ENCODE measurements at regions not wholly inside any gene's neighbourhood (a gene's known extent, or its start where the extent isn't known, plus 50 kb on each side); places are given as distances from the start of the nearest gene placed in this dataset.

DNA sequence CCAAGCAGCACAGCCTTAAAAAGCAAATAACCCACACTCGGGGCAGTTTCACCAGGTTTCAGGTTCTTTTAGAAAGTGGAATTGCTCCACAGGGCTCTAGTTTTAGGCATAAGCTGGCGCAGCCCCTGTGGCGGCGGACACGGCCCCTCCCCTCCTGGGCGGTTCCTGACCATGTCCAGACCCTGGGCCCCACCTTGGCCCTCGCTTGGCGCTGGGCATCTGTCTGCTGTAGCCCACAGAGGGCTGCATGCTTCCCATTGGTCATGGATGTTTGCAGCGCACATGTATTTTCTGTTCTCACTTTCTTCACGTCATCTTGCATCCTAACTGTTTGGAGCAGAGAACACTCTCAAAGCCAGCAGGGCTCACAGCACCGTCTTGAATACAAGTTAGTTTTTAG lies 244.3 kb downstream of the BRD1 start:
- no peak for DNase-seq

DNA sequence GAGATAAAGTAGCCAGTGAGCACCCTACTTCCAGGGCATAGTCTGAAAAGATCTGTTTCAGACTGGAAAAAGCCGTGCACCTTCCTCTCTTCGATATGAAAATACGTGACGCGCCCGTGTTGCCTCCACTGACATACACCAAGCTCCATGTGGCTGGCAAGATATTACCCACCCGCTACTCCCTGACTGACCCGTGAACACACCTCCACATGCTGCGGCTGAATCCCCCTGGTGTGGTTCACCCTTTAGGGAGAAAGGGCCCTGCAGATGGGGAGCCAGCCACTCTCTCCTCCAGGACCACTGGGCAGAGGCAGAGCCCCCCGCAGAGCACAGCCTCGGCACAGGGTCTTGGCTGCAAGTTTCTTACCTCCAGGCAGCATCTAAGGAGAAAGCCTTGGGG lies 245.0 kb downstream of the BRD1 start:
- no peak for DNase-seq

DNA sequence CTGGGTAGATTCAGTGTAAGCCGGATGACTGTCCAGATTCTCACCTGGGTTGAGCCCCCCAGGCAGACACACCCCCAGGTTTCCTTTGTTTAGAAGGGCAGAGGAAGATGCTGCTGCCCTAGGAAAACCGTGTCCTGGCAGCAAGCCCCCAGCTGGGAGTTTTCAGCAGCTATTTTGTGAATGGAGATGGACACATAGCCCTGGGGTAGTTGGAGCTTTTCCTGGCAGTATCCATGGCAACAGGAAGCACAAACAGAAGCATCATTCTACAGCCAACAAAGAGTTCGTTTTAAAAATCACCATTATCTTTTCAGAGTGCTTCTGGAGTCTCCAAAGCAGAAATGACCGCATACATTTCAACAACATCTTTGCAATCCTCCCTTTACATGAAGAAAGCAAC lies 245.5 kb downstream of the BRD1 start:
- DNase-seq: no peak

DNA sequence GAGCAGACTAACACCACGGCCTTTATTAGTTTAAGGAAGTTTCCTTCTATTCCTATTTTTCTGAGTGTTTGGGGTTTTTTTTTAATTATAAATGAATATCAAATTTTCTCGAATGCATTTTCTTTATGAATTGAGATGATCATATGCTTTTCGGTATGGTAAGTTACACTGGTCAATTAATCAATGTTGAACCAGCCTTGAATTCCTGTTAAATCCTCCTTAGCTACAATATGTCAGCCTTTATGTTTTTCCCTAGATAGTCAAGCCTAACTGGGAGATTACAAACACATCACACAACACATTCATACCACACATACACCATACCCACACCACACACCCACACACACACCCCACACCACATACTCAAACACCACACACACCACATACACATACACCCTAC lies 247.6 kb downstream of the BRD1 start:
- no peak for DNase-seq

DNA sequence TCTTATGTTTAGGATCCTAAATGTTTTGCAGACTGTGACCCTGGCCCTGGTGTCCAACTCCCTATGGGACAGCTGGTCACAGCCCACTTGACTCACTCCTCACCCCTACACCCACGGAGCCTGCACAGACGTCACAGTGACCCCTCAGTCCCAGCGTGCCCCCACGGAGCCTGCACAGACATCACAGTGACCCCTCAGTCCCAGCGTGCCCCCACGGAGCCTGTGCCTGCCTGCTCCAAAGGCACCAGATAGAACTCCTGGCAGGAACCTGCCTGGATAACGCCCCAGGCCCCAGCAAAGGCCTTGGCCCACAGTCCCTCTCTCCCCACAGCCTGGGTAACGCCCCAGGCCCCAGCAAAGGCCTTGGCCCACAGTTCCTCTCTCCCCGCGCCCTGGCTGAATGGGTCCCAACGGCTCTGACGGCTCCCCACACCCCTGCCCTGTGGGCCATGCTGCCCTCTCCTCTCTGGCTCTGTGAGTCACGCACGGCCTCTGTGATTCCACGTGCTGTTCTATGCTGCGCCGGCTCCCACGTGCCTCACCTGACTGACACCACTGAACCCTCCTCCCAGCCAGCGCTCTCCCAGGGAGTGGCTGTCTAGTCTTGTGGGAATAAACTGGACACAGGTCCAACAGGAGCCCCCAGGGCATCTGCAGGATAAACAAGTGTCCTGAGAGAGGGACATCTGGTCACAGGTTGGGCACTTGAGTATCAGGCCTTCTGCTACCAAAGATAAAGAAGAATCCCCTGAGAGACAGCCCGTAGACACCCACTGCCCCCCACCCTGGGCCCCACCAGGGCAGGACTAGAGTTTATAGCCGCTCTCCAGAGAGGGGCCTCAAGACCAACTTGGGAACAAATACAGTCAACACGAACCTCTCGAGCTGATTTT lies 250.3 kb downstream of the BRD1 start:
- no peak for DNase-seq

DNA sequence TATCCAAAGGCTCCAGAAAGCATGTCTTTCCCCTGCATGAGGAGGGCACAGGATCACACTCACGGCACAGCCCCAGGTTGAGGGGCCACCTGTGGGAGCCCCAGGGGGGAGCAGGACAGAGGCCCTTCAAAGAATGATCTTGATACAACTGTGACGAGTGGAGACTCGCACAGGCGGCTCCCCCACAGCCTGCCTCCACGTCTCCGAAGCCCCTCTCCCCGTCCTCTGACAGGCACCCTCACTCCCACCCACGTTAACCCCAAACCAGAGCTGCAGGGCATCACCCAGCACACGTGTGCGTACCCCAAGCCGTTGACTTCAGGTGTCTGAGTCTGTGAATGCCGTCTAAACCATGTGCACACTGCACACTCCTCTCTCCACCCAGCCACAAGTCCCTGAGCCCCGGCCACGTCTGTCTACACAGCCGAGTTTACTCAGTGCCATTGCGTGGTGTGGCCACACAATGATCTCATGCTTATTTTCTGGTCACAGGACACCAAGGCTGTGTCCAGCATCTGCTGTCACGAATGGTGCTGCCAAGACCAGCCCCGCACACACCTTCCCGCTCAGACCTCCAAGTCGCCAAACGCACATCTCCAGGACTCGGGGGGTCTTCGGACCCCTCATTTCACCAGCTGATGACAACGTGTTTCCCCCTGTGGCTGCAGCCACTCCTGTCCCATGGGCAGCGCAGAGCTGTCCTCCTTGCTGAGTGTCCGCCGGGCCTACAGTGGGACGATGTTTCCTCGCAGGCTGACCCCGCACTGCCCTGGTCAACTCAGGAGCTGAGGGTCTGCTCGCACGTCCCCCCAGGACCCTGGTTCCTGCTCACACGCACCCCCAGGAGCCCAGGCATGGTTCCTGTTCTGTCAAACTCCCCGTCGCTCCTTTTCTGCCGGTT lies 251.2 kb downstream of the BRD1 start:
- no peak for DNase-seq

DNA sequence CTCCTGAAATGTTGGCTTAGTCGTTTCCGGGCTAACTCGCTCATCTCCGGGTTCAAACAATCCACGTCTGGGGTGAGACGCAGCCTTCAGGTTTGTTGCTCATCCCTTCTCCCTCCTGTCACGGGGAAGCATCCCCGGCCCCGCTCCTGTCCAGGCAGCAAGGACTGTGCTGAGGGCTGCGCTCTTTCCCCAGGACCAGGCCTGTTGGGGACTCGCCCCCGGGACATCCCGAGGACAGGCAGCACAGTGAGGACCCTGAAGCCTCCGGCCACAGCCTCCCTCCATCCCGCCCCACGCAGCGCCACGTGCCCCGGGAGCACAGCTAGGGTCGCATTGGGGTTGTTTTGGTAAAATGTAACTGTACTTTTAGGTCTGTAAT lies 252.0 kb downstream of the BRD1 start:
- no peak for DNase-seq

DNA sequence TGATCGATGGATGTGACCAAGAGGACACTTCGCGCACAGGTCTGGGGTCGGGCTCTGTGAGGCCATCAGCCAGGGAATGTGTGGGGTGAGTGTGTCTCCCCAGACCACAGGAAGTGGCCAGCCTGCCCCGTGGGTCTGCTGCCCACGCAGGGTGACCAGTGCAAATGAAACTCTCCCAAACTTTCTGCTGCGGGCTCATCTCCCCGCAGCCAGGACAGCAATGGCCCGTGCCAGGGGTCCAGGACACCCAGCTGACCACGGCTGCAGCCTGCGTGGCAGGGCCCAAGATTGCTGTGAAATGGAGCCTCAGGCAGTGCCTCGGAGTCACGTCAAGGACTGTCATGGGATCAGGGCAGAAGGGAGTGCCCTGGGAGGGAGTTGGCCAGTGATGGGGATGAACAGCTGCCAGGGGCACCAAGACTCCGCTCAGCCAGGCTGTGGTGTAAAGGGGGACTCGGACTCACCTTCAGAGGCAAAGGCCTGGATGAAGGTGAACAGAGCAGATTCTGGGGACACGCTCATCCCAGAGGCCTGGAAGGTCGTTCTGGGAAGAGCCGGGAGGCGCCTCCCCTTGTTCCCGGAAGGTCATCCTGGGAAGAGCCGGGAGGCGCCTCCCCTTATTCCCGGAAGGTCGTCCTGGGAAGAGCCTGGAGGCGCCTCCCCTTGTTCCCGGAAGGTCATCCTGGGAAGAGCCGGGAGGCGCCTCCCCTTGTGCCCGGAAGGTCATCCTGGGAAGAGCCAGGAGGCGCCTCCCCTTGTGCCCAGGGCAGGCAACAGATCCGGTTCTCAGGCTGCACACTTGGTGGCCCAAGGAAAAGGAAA lies 252.6 kb downstream of the BRD1 start:
- no peak for DNase-seq

DNA sequence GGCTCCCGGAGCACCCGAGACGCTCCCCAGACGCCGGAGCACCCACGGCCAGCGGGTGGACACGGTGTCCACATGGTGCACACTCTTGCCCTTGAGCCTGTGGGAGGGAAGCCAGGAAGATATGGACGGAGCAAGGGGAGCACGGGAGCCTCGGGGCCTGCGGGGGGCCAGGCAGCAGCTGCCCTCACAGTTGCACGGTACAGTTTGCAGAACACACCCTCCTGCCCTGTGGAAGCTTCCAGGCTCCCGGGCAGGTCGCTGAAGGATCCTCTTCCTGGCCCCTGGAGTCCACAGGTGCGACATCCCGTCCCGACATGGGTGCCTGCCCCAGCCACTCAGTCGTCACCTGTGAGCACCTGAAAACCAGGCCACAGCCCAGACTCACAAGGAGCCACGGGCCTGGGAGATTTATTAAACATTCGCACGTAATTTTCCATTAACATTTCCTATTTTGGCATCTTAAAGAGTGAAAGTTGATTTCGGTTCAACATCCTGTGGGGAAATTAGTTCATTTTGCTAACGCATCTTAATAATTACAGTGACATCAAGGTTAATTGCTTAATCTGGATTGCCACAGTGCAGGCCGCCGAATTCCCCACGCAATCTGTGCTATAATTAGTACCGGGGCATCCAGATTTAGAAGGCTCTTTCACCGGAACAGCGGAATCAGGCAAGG lies 253.3 kb downstream of the BRD1 start:
- DNase-seq: no peak

DNA sequence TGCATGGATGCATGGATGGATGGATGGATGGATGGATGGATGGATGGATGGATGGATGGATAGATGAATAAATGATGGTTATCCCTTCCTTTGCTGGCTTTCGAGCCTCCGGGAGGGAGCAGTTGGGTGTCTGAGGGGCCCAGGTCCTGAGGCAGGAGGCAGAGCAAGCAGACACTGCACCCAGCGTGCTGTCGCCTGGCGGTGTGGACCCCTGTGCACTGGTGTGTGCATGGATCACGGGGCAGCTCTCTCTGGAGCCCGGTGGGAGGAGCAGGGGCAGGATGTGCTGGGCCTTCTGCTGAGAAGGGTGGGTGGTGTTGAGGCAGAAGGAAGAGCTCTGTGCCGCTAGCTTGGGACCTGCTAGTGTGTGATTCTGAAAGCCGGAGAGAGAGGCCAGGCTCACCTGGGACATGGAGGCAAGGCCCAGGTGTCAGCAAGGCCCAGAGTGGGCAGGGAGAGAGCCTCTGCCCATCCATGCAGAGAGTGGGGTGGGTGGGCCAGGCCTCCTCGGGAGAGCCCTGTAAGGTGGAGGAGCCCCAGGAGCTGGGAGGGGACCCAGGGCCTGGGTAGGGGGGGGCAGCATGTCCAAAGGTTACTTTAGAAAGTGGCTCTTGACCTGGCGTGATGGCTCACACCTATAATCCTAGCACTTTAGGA lies 254.4 kb downstream of the BRD1 start:
- no peak for DNase-seq

DNA sequence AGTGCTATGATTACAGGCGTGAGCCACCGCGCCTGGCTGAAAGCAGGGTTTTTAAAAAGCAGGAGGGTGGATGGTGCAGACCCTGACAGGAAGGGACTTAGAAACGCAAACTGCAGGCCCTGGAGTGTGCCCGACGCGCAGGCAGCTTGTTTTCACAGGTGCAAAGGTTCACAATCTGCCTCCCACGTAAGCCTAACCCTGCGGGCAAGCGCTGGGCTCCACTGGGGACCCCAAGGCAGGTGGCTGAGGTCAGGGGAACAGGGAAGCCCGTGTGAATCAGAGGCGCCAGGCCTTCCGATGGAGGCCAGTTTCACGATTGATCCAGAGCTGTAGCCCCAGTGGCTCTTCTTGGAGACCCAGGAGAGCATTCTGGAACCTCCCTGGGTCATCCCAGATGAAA lies 256.3 kb downstream of the BRD1 start:
- DNase-seq: no peak

DNA sequence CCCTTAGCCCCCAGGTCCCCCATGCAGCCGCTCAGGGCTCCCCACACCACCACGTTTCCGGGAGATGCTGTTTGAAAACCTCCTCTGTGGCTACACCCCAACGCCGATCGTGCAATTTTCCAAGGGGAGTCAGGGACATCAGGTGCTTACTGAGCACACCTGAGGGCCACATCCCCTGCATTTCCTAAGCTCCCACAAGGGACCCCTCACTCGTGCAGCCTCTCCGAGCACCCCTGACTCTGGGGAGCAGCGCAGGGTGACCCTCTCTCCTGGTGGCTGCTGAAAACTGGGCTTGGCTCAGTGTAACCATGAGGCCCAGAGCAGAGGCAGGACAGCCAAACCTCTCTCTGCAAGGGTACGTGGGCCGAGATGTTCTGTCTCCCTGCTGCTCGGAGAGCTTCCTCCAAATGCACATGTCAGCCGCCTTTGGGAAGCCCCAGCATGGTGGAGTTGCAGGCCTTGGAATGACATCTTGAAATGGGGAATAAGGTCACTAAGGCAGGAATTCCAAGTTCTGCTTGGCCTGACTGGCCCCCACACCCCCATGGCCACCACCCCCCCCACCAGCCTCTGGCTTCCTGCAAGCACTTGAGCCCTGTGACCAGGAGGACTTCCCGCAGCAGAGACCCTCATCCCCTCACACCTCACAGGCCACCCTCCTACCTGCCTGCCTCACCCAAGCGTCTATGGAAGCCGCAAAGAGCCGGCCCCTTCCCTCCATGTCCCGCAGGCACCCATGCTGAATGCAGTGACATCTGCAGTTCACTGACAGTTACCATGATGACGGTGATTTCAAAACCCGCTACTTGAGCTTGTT lies 257.4 kb downstream of the BRD1 start:
- no peak for DNase-seq

DNA sequence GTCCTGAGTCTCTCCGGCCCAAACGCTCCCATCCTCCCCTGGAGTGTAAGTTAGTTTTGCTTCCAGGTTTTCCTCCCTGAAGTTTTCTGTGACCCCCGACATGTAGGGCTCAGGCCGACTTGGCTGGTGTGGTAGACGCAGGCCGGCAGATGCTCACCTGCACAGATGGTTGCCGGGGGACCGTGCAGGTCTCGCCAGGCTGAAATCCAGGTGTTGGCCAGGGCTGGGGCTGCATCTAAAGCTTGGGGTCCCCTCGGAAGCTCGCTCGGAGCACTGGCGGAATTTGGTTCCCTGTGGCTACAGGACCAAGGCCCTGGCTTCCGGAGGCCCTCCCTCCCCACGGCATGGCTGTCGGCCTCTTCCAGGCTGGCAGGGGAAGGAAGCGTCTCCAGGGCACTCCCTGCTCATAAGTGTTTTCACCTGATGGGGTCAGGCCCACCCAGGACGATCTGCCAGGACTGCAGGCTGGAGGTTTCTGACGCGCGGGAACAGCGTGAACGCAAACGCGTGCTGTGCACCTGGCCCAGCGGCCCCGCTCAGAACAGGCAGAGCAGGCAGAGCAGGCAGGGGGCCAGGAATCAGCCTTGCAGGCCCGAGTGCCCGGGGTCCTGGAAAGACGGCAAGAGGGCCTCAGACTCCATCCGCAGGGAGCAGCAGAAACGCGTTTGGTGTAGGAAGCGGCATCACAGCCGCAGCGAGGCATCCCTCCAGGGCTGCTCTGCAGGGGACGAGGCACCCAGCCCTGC lies 258.2 kb downstream of the BRD1 start:
- DNase-seq: no peak

DNA sequence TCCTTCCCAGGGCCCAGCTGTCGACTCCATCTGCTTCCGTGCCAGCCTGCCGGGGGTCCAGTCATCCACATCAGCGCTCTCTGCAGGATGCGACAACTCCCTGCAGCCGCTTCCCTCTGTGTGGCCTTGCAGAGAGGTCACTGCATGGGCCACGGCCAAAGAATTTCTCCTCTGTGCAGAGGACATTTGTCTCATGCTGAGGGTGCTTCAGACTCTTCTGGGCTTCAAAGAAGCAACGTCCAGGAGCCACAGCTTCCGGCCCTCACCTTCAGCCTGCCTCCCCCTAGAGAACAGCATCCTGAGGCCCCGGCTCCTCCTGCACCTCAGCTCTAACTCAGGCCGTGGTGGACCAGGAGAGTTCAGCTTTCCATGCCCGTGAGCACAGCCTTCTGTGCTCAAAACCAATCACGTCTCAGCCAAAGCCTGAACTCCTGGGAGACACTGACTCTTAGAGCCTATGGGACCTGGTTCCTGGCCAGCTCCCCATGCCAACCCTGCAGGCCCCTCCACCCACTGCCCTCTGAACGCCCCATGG lies 258.9 kb downstream of the BRD1 start:
- DNase-seq: no peak

DNA sequence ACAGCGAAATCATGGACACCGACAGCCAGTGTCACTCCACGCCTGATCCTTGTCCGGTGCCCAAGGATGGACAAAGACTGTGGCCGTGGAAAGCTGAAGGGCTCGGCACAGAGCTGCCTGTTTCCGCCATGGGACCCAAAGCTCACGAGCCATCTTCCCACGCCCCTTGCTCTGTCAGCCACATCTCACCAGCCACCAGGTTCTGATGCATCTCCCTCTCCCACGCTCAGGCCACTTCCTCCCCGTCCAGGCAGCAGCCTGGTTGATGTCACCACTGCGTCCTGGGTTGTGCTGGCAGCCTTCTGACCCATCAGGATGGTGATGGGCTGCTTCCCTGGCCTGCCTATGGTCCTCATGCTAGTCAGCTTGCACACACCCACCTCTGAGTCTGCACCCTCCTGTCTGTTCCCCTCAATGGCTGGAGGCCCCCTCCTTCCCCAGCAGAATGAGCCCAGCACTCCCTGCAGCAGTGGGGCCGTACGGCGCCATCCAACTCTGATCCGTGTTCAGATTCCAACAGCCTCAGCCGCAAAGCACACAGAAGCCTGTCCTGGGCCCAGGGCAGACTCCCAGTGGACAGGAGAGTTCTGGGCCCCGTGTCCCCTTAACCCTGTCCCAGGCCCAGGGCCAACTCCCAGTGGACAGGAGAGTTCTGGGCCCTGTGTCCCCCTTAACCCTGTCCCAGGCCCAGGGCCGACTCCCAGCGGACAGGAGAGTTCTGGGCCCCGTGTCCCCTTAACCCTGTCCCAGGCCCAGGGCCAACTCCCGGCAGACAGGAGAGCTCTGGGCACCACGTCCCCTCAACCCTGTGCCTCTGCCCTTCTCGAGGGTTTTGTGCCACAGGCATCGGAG lies 259.5 kb downstream of the BRD1 start:
- DNase-seq: no peak

DNA sequence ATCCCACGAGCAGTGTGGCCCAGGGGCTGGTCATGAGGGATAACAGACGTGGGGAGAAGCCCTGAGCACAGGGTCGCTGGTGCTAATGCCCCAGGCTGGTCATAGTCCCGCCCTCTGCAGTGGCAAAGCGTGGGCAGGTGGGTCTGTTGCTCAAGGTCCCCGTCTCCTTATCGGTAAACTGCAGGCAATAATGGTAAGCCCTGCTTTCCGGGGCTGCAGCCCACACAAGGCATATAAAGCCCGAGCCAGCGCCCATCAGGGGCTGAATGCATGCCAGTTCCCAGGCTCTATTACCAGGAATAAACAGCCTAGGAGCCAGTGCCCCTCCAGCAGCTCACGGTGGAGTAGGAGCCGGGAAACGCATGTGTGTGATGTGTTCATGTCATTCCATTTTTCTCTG lies 261.0 kb downstream of the BRD1 start:
- DNase-seq: no peak

DNA sequence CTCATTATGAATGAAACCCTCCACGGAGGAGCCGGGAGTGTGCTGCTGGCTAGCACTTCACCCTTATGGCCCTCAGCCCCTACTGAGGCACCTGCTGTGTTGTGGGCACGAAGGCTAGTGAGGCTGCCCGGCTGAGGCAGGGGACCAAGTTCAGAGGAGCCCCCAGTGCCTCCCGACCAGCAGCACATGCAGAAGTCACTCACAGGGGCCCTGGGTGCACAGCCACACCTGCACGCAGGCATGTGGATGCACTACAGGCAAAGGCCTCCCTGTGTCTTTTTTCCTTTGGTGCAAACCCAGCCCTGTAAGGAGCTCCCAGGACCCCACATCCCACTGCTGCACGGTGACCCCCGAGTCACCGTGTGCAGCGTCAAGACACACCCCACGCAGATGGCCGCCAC lies 261.5 kb downstream of the BRD1 start:
- DNase-seq: no peak

DNA sequence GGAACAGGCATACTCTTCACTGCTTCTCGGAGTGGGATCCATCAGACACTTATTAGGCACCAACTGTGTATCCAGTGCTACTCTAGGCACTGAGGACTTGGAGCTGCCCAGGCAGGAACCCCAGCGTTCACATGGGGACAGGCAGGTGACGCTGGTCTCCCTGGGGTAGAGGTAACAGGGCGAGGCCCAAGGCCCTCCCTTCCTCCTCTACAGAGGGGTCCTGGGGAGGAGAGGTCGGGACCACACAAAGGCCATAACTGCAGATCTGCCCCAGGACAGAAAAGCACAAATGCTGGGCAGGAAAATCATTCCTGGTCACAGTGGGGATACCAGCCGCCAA lies 262.2 kb downstream of the BRD1 start:
- no peak for DNase-seq
